Fibroblast of skin of left quadriceps (primary cell): ENCODE measurements at regions not wholly inside any gene's neighbourhood (a gene's known extent, or its start where the extent isn't known, plus 50 kb on each side); places are given as distances from the start of the nearest gene placed in this dataset.
"Not testable (repeated sequence)": the region's sequence is repeated elsewhere in the genome, so short reads cannot be mapped to it uniquely, and the experiment has no call there.

ENCODE experiments used
- DNase-seq, 2 experiments: peaks; one replicate each; pipeline ENCODE4 v3.0.0-alpha.2; 2013; ENCODE audit warnings: low read depth in 2 of 2

- no peak for DNase-seq
Observed at GRCh38 chr18:70423120-70423519, 134.3 kb downstream of the SOCS6 start.

GRCh38 chr18:70422391-70422965, 133.6 kb downstream of the SOCS6 start:
- DNase-seq = no peak

- peak; percentile 47 to 51 for DNase-seq
Observed at GRCh38 chr18:70421471-70422390, 132.9 kb downstream of the SOCS6 start.

- peak in 1 of 2 experiments; percentile 25 for DNase-seq
Observed at GRCh38 chr18:70420146-70420898, 131.5 kb downstream of the SOCS6 start.

GRCh38 chr18:70419526-70419925, 130.7 kb downstream of the SOCS6 start:
- DNase-seq = peak; percentile 47 to 60

GRCh38 chr18:70418546-70419311, 129.9 kb downstream of the SOCS6 start:
- DNase-seq = no peak

GRCh38 chr18:70417847-70418246, 129.0 kb downstream of the SOCS6 start:
- DNase-seq = no peak

DNA sequence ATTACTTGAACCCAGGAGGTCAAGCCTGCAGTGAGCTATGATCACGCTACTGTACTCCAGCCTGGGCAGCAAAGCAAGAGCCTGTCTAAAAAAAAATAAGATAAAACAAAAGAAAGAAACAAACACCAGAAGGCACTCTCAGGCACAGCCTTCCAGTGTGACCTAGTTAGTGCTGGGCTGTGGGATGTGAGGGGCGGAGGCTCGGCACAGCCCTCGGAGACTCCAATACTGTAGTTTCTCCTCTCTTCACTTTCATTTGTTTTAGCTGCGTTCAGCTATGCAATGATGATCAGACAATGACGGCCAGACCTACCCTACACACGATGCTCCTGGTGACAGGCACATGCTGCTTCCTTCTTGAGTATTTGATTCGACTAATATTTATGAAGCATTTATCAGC, 127.7 kb downstream of the SOCS6 start:
- DNase-seq = no peak

GRCh38 chr18:70415823-70416488, 127.1 kb downstream of the SOCS6 start:
- no peak for DNase-seq

DNA sequence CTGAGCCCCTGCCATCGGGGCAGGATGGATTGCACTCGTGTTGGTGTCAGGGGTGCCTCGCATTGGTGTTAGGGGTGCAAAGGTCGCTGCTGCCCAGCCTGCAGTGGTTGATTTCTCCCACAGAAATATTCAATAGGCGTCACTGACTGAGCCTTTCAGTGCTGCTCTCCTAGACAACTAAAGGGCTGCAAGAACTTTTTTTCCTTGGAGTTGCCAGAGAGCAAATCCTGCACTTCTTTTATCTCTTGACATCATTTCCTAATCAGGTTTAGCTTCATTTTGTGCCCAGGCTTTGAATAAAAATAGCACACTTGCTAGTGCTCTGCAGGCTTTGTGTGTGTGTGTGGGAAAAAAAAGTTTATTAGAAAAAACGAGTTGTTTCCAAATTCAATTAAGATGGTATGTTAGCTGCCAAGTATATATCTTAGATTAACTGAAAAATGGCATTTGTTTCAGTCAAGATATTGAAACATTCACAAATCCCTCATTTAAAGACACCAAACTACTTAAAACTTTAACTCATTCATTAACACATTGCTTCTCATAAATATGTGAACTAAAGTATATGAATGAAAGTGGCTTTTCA, 125.6 kb downstream of the SOCS6 start:
- no peak for DNase-seq

DNA sequence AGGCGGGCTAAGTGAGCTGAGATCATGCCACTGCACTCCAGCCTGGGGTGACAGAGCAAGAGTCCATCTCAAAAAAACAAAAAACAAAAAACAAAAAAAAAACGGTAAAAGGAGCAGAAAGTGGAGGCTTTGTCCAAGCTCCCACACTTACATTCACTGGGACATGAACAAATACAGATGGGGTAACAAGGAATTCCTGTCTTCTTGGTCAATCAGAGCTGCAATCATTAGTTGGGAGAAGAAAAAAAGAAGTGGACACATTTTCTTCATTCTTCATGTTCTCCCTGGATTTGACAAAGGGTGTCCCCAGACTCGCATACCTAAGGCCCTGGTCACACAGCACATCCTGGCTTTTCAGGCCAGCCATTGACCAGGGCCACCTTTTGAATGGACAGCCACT, 124.6 kb downstream of the SOCS6 start:
- no peak for DNase-seq

- no peak for DNase-seq
Observed at GRCh38 chr18:70411876-70412435, 123.1 kb downstream of the SOCS6 start.

DNA sequence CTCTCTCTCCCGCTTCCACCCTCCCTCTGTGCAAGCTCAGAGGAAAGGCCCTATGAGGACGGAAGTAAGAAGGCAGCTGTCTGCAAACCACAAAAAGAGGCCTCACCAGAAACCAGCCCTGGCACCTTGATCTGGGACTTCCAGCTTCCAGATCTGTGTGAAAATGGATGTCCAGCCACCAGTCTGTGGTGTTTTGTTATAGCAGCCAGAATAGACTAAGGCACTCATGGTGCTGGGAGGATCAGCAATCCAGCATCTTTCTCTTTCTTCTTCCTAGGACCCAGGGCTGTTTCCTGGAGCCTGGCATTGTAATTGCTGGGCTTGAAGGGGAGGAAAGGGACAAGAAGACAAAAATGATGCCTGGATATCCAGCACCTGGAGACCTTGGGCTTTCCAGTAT, 122.5 kb downstream of the SOCS6 start:
- no peak for DNase-seq

DNA sequence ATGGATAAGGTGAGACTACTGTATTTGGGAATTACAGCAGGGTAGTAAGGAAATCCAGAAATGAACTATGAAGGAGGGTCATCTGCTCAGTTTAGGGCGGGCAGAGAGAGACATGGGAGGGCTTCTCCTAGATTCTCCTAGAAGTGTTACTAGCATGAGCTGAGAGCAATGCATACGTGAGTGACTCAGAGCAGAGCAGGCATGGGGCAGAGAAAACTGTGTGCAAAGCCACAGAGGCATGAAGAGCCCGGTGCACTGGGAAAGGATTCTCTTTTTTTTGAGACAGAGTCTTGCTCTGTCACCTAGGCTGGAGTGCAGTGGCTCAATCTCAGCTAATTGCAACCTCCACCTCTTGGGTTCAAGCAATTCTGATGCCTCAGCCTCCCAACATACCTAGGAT, 116.2 kb downstream of the SOCS6 start:
- no peak for DNase-seq

GRCh38 chr18:70400476-70400875, 111.6 kb downstream of the SOCS6 start:
- no peak for DNase-seq

- no peak for DNase-seq
Observed at GRCh38 chr18:70398076-70398475, 109.2 kb downstream of the SOCS6 start.

- no peak for DNase-seq
Observed at GRCh38 chr18:70397259-70397925, 108.5 kb downstream of the SOCS6 start.

- DNase-seq = not testable (repeated sequence)
Observed at GRCh38 chr18:70395771-70396170, 106.9 kb downstream of the SOCS6 start.

DNA sequence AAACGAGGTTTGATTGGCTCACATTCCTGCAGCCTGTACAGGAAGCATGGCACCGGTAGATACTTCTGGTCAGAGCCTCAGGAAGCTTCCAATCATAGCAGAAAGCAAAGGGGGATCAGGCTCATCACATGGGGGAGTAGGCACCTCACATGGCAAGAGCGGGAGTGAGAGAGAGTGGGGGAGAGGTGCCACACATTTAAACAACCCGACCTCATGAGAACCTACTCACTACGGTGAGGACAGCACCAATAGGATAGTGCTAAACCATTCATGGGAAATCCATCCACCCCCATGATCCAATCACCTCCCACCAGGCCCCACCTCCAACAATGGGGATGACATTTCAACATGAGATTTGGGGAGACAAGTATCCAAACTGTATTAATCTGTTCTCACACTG, 105.8 kb downstream of the SOCS6 start:
- DNase-seq = no peak
